GM12878 (cell line): ENCODE measurements at regions not wholly inside any gene's neighbourhood (a gene's known extent, or its start where the extent isn't known, plus 50 kb on each side); places are given as distances from the start of the nearest gene placed in this dataset.

Experiments used
- ATAC-seq: fragments of 200-7000 bp; cut with Tn5 transposase; 3 replicates; pipeline ENCODE4 v1.9.1; 2020; ENCODE audit warnings: mild to moderate bottlenecking, moderate library complexity
- BruUV-seq: library from RNA; stranded (reverse); fragments of 400-500 nt; replicated peaks from 2 replicates; lab custom pipeline; 2021; lab: Mats Ljungman, UMichigan
- CTCF ChIA-PET: fragments of 300-600 bp; sonication (Branson Sonifier 250); formaldehyde crosslinking; extraction: SDS; loops from one replicate; lab custom pipeline; 2021; ENCODE audit warnings: inconsistent platforms; lab: Yijun Ruan, JAX
- POLR2A ChIA-PET: fragments of 350-600 bp; formaldehyde crosslinking; extraction: SDS; loops from one replicate; lab custom pipeline; 2021; ENCODE audit warnings: inconsistent platforms; lab: Charles Lee
- RAD21 ChIA-PET: fragments of 300-600 bp; sonication (Branson Sonifier 250); formaldehyde crosslinking; loops from one replicate; lab custom pipeline; 2023; ENCODE audit warnings: antibody characterized with exemption; ENCODE audit not compliant: unreplicated experiment; lab: Charles Lee
- SMC1A ChIA-PET: fragments of 300-600 bp; sonication (Branson Sonifier 250); formaldehyde crosslinking; loops from one replicate; lab custom pipeline; 2023; ENCODE audit not compliant: unreplicated experiment, uncharacterized antibody; lab: Charles Lee
- DNase-seq: peaks from one replicate; pipeline ENCODE4 v3.0.0-alpha.2; 2011; ENCODE audit warnings: low read depth, low spot score
- FAIRE-seq: peaks from 3 replicates; lab custom pipeline; 2011; peaks lifted over from hg19 to GRCh38; lab: Jason Lieb, UNC
- H2AFZ ChIP-seq: 2 replicates; pipeline ENCODE4 v1.6.0; 2011; ENCODE audit warnings: low read depth, low read length, control low read depth; ENCODE audit not compliant: control insufficient read depth
- H3K27ac ChIP-seq: 2 replicates; pipeline ENCODE4 v1.5.1; 2011; ENCODE audit warnings: control low read depth; ENCODE audit not compliant: control insufficient read depth, insufficient read depth
- H3K27me3 ChIP-seq, 2 experiments: replicated peaks in 1 of 2; 2 replicates each; pipeline versions ENCODE4 v1.6.0 to v1.6.1; 2011; ENCODE audit warnings: low read length in 1 of 2; ENCODE audit not compliant: control insufficient read depth in 2 of 2, insufficient read depth in 2 of 2
- H3K36me3 ChIP-seq, 2 experiments: 2 replicates each; pipeline ENCODE4 v1.5.1; 2011; ENCODE audit warnings: low read length in 1 of 2; ENCODE audit not compliant: control insufficient read depth in 2 of 2, insufficient read depth in 2 of 2
- H3K4me1 ChIP-seq: 2 replicates; pipeline ENCODE4 v1.6.1; 2011; ENCODE audit warnings: mild to moderate bottlenecking, low read length, moderate library complexity, mixed read lengths; ENCODE audit not compliant: control insufficient read depth, insufficient read depth
- H3K4me2 ChIP-seq: 2 replicates; pipeline ENCODE4 v1.6.0; 2011; ENCODE audit warnings: control low read depth; ENCODE audit not compliant: control insufficient read depth, insufficient read depth
- H3K4me3 ChIP-seq: fragments of 200-600 bp; sonication (generic); 2 replicates; pipeline ENCODE4 v1.5.1; 2016
- H3K79me2 ChIP-seq: 2 replicates; pipeline ENCODE4 v1.6.0; 2011; ENCODE audit warnings: low read length; ENCODE audit not compliant: control insufficient read depth, insufficient read depth
- H3K9ac ChIP-seq: 2 replicates; pipeline ENCODE4 v1.8.0; 2011; ENCODE audit warnings: low read length, control low read depth, mixed read lengths; ENCODE audit not compliant: control insufficient read depth, insufficient read depth
- H3K9me3 ChIP-seq: replicated peaks from 3 replicates; pipeline ENCODE4 v1.5.1; 2011; ENCODE audit warnings: mild to moderate bottlenecking, low read length; ENCODE audit not compliant: control insufficient read depth, insufficient read depth
- H4K20me1 ChIP-seq: 2 replicates; pipeline ENCODE4 v1.6.0; 2011; ENCODE audit not compliant: control insufficient read depth, insufficient read depth
- BHLHE40 ChIP-seq, 2 experiments: fragments of 450-650 bp in 1 of 2; IDR thresholded peaks; 2 replicates each; pipeline ENCODE4 v1.6.1; 2011 to 2017; ENCODE audit warnings: low read depth in 2 of 2, borderline replicate concordance in 1 of 2, improper control_type of control experiment in 1 of 2, low read length in 1 of 2, mild to moderate bottlenecking in 1 of 2
- BMI1 ChIP-seq: fragments of 450-650 bp; IDR thresholded peaks from 2 replicates; pipeline ENCODE4 v1.6.1; 2016; ENCODE audit warnings: mild to moderate bottlenecking, moderate library complexity, borderline replicate concordance
- CREB1 ChIP-seq: IDR thresholded peaks from 2 replicates; pipeline ENCODE4 v1.6.1; 2012; ENCODE audit warnings: low read depth, mild to moderate bottlenecking, inconsistent platforms
- FOXK2 ChIP-seq: fragments of 450-650 bp; IDR thresholded peaks from 2 replicates; pipeline ENCODE4 v1.6.1; 2017; ENCODE audit warnings: mild to moderate bottlenecking, moderate library complexity
- GABPA ChIP-seq: IDR thresholded peaks from 2 replicates; pipeline ENCODE4 v1.6.1; 2014; ENCODE audit warnings: antibody characterized with exemption, low read depth, mild to moderate bottlenecking, inconsistent platforms
- HDGF ChIP-seq: fragments of 450-650 bp; IDR thresholded peaks from 2 replicates; pipeline ENCODE4 v1.6.1; 2016; ENCODE audit warnings: antibody characterized with exemption
- MLLT1 ChIP-seq: fragments of 450-650 bp; IDR thresholded peaks from 2 replicates; pipeline ENCODE4 v1.6.1; 2016; ENCODE audit warnings: mild to moderate bottlenecking
- TARDBP ChIP-seq: IDR thresholded peaks from 2 replicates; pipeline ENCODE4 v1.6.1; 2016; ENCODE audit warnings: borderline replicate concordance
- in situ Hi-C: fragments of 300-500 bp; cut with MboI; formaldehyde crosslinking; loops from 9 replicates; pipeline ENCODE4 v1.14.3; 2018; ENCODE audit warnings: mixed read lengths
- intact Hi-C: fragments of 100-400 bp; cut with micrococcal nuclease; formaldehyde crosslinking; loops from one replicate; pipeline ENCODE4 v1.14.2; 2022; ENCODE audit not compliant: unreplicated experiment

- Histone ChIP-seq H3K27me3 (no peaks in the 10 kb centered on the region), H3K27ac (no peak overlapping the region), H2AFZ (no peak overlapping the region), H3K9me3 (no peaks in the 10 kb centered on the region), H3K36me3 (no peaks in the 10 kb centered on the region), H3K79me2 (no peaks in the 10 kb centered on the region), H4K20me1 (no peaks in the 10 kb centered on the region), H3K4me2 (no peak overlapping the region), H3K4me1 (no peaks in the 10 kb centered on the region), H3K4me3 (no peak overlapping the region), H3K9ac (no peak overlapping the region)
- CTCF ChIA-PET: interaction anchor here (1.0 to 2.8 kb wide), 9 partner anchors 10 to 1453 kb away, joined by 3 to 17 read pairs (median 4); no protein-coding TSS in a partner anchor
- intact Hi-C loops (loop anchor here (5.0 to 10.0 kb wide), 5 partner anchors 295 to 845 kb away; no protein-coding TSS in a partner anchor), in situ Hi-C loops (no loop called here)
- TF ChIP-seq BMI1: no peak
- TF ChIP-seq TARDBP: no peak
- TF ChIP-seq CREB1: no peak
- TF ChIP-seq BHLHE40 (IDR thresholded peaks at IDR 0.05; ENCODE audit: borderline replicate concordance in 1 of 2, low read depth in 2 of 2, low read length in 1 of 2): no peak
- no peak for TF ChIP-seq MLLT1
- no peak for TF ChIP-seq GABPA
- no peak for TF ChIP-seq FOXK2
- TF ChIP-seq HDGF: no peak
- no peak for ATAC-seq
- SMC1A ChIA-PET: interaction anchor here (1.0 to 2.3 kb wide), 6 partner anchors 8 to 542 kb away, joined by 3 to 17 read pairs (median 4); no protein-coding TSS in a partner anchor
- DNase-seq: no peak
- RAD21 ChIA-PET: interaction anchor here (1.1 to 5.0 kb wide), 4 partner anchors 33 to 542 kb away, joined by 3 to 25 read pairs (median 4); no protein-coding TSS in a partner anchor
- no TSS peak for BruUV-seq
- no peak for FAIRE-seq
- POLR2A ChIA-PET: no interaction called here
These were observed 335.0 kb upstream of the SLC7A11 start for GRCh38 chr4:138577145-138577544.
